ENCODE measurements at regions not wholly inside any gene's neighbourhood (a gene's known extent, or its start where the extent isn't known, plus 50 kb on each side); places are given as distances from the start of the nearest gene placed in this dataset.

DNA sequence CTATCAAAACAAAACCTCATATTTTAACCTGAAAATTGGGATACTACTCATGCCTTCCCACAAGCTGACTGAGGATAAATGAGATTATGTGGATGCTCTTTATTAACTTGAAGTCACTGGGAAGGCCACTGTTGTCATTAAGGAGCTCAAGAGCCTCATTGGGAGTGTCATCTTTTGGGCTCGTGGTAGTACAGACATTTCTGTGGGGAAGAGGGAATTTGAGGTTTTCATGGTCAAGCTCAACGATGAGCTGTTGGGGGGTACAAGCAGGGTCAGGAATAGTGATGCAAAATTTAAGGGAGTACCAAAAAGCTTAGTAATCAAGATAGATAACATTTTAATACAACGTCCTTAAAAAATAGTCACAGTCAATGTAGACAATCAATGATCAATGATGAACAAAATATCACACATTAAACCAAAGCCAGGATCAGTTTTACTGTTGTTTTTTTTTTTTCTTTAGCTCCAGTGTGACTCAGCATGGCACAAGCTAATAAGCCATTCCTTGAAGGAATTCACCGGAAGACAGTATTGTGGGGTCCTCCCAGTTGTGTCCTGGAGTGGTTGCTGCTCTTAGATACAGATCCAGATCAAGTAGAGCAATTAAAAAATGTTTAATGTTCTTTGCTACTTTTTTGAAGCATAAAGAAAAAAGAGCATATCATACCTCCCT, 130.9 kb downstream of the C12orf75 start:
- DNase-seq = no peak
- peaks cover 0 to 2% of the 10 kb centered on the region in 2 donors for H3K27me3 ChIP-seq (ENCODE audit: control insufficient read depth in 2 of 2, insufficient read depth in 2 of 2, low read length in 2 of 2)
- intact Hi-C loops (cut with micrococcal nuclease) = no loop called here
- TF ChIP-seq, protein P1, sequence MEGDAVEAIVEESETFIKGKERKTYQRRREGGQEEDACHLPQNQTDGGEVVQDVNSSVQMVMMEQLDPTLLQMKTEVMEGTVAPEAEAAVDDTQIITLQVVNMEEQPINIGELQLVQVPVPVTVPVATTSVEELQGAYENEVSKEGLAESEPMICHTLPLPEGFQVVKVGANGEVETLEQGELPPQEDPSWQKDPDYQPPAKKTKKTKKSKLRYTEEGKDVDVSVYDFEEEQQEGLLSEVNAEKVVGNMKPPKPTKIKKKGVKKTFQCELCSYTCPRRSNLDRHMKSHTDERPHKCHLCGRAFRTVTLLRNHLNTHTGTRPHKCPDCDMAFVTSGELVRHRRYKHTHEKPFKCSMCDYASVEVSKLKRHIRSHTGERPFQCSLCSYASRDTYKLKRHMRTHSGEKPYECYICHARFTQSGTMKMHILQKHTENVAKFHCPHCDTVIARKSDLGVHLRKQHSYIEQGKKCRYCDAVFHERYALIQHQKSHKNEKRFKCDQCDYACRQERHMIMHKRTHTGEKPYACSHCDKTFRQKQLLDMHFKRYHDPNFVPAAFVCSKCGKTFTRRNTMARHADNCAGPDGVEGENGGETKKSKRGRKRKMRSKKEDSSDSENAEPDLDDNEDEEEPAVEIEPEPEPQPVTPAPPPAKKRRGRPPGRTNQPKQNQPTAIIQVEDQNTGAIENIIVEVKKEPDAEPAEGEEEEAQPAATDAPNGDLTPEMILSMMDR (IDR thresholded peaks at IDR 0.05) = no peak
- no peak overlapping the region for H3K4me3 Mint-ChIP-seq
- no peaks in the 10 kb centered on the region for H3K4me1 Mint-ChIP-seq
- peaks cover 2 to 6% (median 6%) of the 10 kb centered on the region in 3 donors for H3K27me3 Mint-ChIP-seq (ENCODE audit: low read depth in 3 of 3)
- no peak overlapping the region for H2AFZ ChIP-seq (ENCODE audit: insufficient read depth, low read depth, low read length, poor library complexity, severe bottlenecking)
- H3K36me3 Mint-ChIP-seq = no peaks in the 10 kb centered on the region
- H3K4me1 ChIP-seq (ENCODE audit: control insufficient read depth in 1 of 2, insufficient read depth in 2 of 2, low read length in 2 of 2) = no peaks in the 10 kb centered on the region
- H3K36me3 ChIP-seq (replicated peaks in 1 of 2; ENCODE audit: control insufficient read depth in 1 of 2, insufficient read depth in 2 of 2, low read length in 2 of 2) = no peaks in the 10 kb centered on the region
- H3K27ac ChIP-seq (ENCODE audit: low read depth in 1 of 2, low read length in 2 of 2) = no peak overlapping the region
- H3K27ac Mint-ChIP-seq = no peak overlapping the region
- H3K9ac ChIP-seq (ENCODE audit: insufficient read depth, low read length, poor library complexity, severe bottlenecking) = no peak overlapping the region
- H4K20me1 ChIP-seq (ENCODE audit: insufficient read depth, low read length) = no peaks in the 10 kb centered on the region
- H3K9me3 Mint-ChIP-seq = peaks cover 0 to 9% (median 3%) of the 10 kb centered on the region in 7 donors
- H3K79me2 ChIP-seq (ENCODE audit: insufficient read depth, low read length) = no peaks in the 10 kb centered on the region
- no peak overlapping the region for H3K4me2 ChIP-seq (replicated peaks; ENCODE audit: extremely low read depth, low read length, poor library complexity, severe bottlenecking)
- no peak overlapping the region for H3K4me3 ChIP-seq (replicated peaks in 1 of 3; ENCODE audit: low read depth in 2 of 3, low read length in 3 of 3)
- no peaks in the 10 kb centered on the region for H3K9me3 ChIP-seq (replicated peaks in 1 of 2; ENCODE audit: control insufficient read depth in 1 of 2, insufficient read depth in 1 of 2, low read length in 2 of 2)
- 89% methylated on average over 1 of the region's 4 CpGs for WGBS (ENCODE audit: insufficient coverage)

DNA sequence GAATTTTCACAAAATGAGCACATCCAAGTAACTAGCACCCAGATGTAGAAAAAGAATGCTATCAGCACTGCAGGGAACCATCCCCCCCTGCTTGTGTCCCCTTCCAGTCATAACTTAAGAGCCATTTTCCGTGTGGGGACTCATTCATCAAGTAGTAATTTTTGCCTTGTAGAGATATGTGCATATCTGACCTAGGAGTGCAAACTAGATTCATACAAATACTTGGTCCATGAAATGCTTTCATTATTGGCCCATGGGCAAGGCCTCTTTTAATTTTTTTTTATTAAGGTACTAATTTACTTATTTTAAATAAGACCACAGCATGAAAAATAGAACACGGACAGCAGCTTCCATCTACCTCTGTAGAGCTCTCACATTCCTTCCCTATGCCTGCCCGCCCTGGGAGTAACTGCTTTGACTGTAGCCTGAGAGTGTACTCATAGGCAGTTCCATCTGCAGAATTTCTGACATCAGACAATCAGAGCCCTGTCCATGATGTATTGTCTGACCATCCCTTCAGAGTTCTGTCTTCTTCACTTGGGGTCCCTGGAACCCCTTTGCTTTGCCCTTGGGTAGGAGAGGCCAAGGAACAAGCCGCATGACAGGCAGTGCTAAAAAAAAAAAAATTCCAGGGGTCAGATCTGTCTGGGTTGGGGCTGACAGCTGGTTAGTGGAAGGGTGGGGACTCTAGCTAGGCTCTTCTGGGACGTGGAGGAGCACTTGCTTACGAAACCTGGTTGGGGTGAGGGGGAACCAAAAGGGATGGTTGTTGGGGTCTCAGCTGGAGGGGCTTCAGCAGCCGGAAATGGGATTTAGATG, 131.7 kb downstream of the C12orf75 start:
- H3K4me2 ChIP-seq (replicated peaks; ENCODE audit: extremely low read depth, low read length, poor library complexity, severe bottlenecking) = no peak overlapping the region
- H3K4me3 ChIP-seq (replicated peaks in 1 of 3; ENCODE audit: low read depth in 2 of 3, low read length in 3 of 3) = no peak overlapping the region
- H3K4me3 Mint-ChIP-seq = no peak overlapping the region
- peaks cover 5 to 7% (median 6%) of the 10 kb centered on the region in 3 donors for H3K27me3 Mint-ChIP-seq (ENCODE audit: low read depth in 3 of 3)
- TF ChIP-seq, protein P1 (IDR thresholded peaks at IDR 0.05) = no peak
- no peaks in the 10 kb centered on the region for H4K20me1 ChIP-seq (ENCODE audit: insufficient read depth, low read length)
- no peak for DNase-seq
- no peak overlapping the region for H2AFZ ChIP-seq (ENCODE audit: insufficient read depth, low read depth, low read length, poor library complexity, severe bottlenecking)
- H3K4me1 Mint-ChIP-seq = no peaks in the 10 kb centered on the region
- intact Hi-C loops (cut with micrococcal nuclease) = no loop called here
- no peak overlapping the region for H3K27ac ChIP-seq (ENCODE audit: low read depth in 1 of 2, low read length in 2 of 2)
- 90% methylated on average over 4 of the region's 7 CpGs for WGBS (ENCODE audit: insufficient coverage)
- H3K27me3 ChIP-seq (ENCODE audit: control insufficient read depth in 2 of 2, insufficient read depth in 2 of 2, low read length in 2 of 2) = peaks cover 0 to 2% of the 10 kb centered on the region in 2 donors
- H3K9me3 Mint-ChIP-seq = peaks cover 0 to 9% (median 3%) of the 10 kb centered on the region in 7 donors
- H3K9me3 ChIP-seq (replicated peaks in 1 of 2; ENCODE audit: control insufficient read depth in 1 of 2, insufficient read depth in 1 of 2, low read length in 2 of 2) = no peaks in the 10 kb centered on the region
- H3K27ac Mint-ChIP-seq = no peak overlapping the region
- H3K79me2 ChIP-seq (ENCODE audit: insufficient read depth, low read length) = no peaks in the 10 kb centered on the region
- no peak overlapping the region for H3K9ac ChIP-seq (ENCODE audit: insufficient read depth, low read length, poor library complexity, severe bottlenecking)
- no peaks in the 10 kb centered on the region for H3K4me1 ChIP-seq (ENCODE audit: control insufficient read depth in 1 of 2, insufficient read depth in 2 of 2, low read length in 2 of 2)
- no peaks in the 10 kb centered on the region for H3K36me3 Mint-ChIP-seq
- H3K36me3 ChIP-seq (replicated peaks in 1 of 2; ENCODE audit: control insufficient read depth in 1 of 2, insufficient read depth in 2 of 2, low read length in 2 of 2) = no peaks in the 10 kb centered on the region
